Psoas muscle (tissue), 7 donors: ENCODE measurements at regions not wholly inside any gene's neighbourhood (a gene's known extent, or its start where the extent isn't known, plus 50 kb on each side); places are given as distances from the start of the nearest gene placed in this dataset.

Experiments used
- ATAC-seq, 4 donors: fragments of 200-7000 bp; cut with Tn5 transposase; one replicate each; pipeline ENCODE4 v1.9.1; 2020; ENCODE audit warnings: moderate library complexity in 3 of 4, mild to moderate bottlenecking in 2 of 4
- DNase-seq, 2 donors: peaks; one replicate each; pipeline ENCODE4 v3.0.0-alpha.2; 2020
- H3K27ac ChIP-seq: fragments of 200-600 bp; one replicate; pipeline ENCODE4 v1.8.0; 2022
- H3K27me3 ChIP-seq, 3 donors: fragments of 200-600 bp in 1 of 3; one replicate each; pipeline versions ENCODE4 v1.6.1 to v1.8.0; 2013 to 2022; ENCODE audit warnings: low read length in 2 of 3, mild to moderate bottlenecking in 2 of 3, moderate library complexity in 1 of 3; ENCODE audit not compliant: insufficient read depth in 3 of 3
- H3K36me3 ChIP-seq, 2 donors: fragments of 200-600 bp in 1 of 2; one replicate each; pipeline versions ENCODE4 v1.6.1 to v1.8.0; 2013 to 2022; ENCODE audit warnings: low read depth in 1 of 2, mild to moderate bottlenecking in 1 of 2, moderate library complexity in 1 of 2; ENCODE audit not compliant: insufficient read depth in 1 of 2
- H3K4me1 ChIP-seq: fragments of 200-600 bp; one replicate; pipeline ENCODE4 v1.8.0; 2022
- H3K4me3 ChIP-seq: fragments of 200-600 bp; one replicate; pipeline ENCODE4 v1.8.0; 2022; ENCODE audit warnings: mild to moderate bottlenecking
- H3K9me3 ChIP-seq: fragments of 200-600 bp; one replicate; pipeline ENCODE4 v1.8.0; 2022
- WGBS, 3 donors: extraction: QIAGEN DNeasy Blood & Tissue Kit; methylation state at CpG; one replicate each; pipeline versions ENCODE4 v1.1.6 to v1.1.7; 2013; 5-methylcytosine and 5-hydroxymethylcytosine counted together
- intact Hi-C, 2 donors: fragments of 100-400 bp; cut with DNase I; formaldehyde crosslinking; loops; one replicate each; pipeline versions ENCODE4 v1.11.0 to v1.14.2; 2022
- TF ChIP-seq, protein P1 (sequence below): fragments of 200-600 bp; IDR thresholded peaks from one replicate; pipeline ENCODE4 v1.8.0; 2022; ENCODE audit warnings: antibody characterized with exemption
- donor health status: healthy with polysubstance abuse.
- donor health status: DM: no; HTN: no; CAD: no; lungs with moderate emphysema.
- donor health status: Bipolar disorder and iron deficiency.
- donor health status: healthy.
- donor health status: DM: yes; HTN: yes; CAD: no.
- donor health status: DM: no; HTN: no; CAD: no.
- donor health status: DM: yes; HTN: yes; CAD: no.

GRCh38 chr15:96225642-96226259 is 104.7 kb upstream of the NR2F2 start:
- WGBS, 3 donors = 59 to 63% (median 63%) methylated on average over 5 of the region's 5 CpGs
- ATAC-seq = no peak
- Histone ChIP-seq H3K27me3 (peaks cover 0 to 1% (median 0%) of the 10 kb centered on the region in 3 donors), H3K9me3 (no peaks in the 10 kb centered on the region), H3K27ac (no peak overlapping the region), H3K36me3 (no peaks in the 10 kb centered on the region), H3K4me1 (no peaks in the 10 kb centered on the region), H3K4me3 (no peak overlapping the region)
- TF ChIP-seq, protein P1, sequence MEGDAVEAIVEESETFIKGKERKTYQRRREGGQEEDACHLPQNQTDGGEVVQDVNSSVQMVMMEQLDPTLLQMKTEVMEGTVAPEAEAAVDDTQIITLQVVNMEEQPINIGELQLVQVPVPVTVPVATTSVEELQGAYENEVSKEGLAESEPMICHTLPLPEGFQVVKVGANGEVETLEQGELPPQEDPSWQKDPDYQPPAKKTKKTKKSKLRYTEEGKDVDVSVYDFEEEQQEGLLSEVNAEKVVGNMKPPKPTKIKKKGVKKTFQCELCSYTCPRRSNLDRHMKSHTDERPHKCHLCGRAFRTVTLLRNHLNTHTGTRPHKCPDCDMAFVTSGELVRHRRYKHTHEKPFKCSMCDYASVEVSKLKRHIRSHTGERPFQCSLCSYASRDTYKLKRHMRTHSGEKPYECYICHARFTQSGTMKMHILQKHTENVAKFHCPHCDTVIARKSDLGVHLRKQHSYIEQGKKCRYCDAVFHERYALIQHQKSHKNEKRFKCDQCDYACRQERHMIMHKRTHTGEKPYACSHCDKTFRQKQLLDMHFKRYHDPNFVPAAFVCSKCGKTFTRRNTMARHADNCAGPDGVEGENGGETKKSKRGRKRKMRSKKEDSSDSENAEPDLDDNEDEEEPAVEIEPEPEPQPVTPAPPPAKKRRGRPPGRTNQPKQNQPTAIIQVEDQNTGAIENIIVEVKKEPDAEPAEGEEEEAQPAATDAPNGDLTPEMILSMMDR = no peak
- no peak for DNase-seq
- intact Hi-C loops = no loop called here

DNA sequence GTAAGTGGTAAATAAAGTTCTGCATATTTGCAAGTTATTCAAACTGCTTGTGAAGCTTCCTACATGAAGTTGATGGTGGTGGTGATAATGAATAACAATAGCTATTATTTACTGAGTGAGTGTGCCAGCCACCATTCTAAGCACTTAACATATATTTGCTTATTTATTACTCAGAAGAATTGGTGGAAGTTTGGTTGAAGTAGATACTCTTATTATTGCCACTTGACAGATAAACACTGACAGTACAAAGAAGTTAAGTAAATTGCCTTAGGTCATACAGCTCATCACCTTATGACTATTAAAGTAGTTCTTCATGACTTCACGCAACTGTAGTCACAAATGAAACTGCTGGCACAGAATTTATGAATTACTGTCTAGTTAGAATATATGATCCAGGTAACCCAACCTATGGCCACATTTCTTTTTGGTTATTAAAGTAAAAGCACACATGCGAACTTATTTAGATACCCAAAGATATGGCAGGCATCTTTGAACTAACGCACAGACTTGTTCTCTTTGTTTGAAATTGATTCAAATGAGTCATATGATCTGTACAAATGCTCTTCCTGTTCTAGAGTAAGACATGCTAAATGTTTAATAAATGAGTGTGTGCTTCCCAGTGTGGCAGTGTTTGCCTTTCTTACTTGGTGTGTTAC is 99.8 kb upstream of the NR2F2 start:
- ATAC-seq (no peak), DNase-seq (no peak)
- H3K27ac ChIP-seq = no peak overlapping the region
- WGBS, 3 donors = 80 to 88% (median 83%) methylated on average over 3 of the region's 3 CpGs
- H3K4me3 ChIP-seq = no peak overlapping the region
- H3K36me3 ChIP-seq = no peaks in the 10 kb centered on the region
- no peaks in the 10 kb centered on the region for H3K27me3 ChIP-seq
- TF ChIP-seq, protein P1 = no peak
- intact Hi-C loops = no loop called here
- H3K4me1 ChIP-seq = no peaks in the 10 kb centered on the region
- H3K9me3 ChIP-seq = no peaks in the 10 kb centered on the region

DNA sequence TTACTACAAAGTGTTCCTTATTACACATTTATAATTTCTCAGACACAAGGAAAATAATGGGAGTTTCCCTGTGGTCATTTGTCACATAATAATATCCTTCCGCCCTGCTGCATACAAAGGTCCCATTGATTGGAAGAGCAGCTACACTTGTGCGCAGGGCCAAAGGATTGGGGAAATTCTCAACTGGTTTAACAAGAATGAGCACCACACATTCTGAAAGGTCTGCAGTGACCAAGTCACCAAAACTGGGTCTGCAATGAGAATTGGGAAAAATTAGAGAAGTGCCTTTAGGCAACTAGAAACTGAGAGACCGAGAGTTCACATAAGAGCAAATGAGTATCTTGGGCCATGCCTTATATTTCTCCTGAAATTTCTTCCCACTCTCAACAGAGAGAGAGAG is 98.2 kb upstream of the NR2F2 start:
- no peaks in the 10 kb centered on the region for H3K27me3 ChIP-seq
- no peak overlapping the region for H3K27ac ChIP-seq
- intact Hi-C loops = no loop called here
- no peak overlapping the region for H3K4me3 ChIP-seq
- ATAC-seq = no peak
- TF ChIP-seq, protein P1 = no peak
- no peaks in the 10 kb centered on the region for H3K9me3 ChIP-seq
- H3K4me1 ChIP-seq = no peaks in the 10 kb centered on the region
- H3K36me3 ChIP-seq = no peaks in the 10 kb centered on the region
- DNase-seq = no peak
- 94 to 98% (median 96%) methylated on average over 3 of the region's 3 CpGs for WGBS, 3 donors

- Histone ChIP-seq H3K27me3 (no peaks in the 10 kb centered on the region), H3K9me3 (no peaks in the 10 kb centered on the region), H3K4me1 (no peaks in the 10 kb centered on the region), H3K27ac (no peak overlapping the region), H3K36me3 (no peaks in the 10 kb centered on the region), H3K4me3 (no peak overlapping the region)
- ATAC-seq (no peak), DNase-seq (peak in 1 of 2 donors; percentile 18)
- 52 to 57% (median 55%) methylated on average over 12 of the region's 12 CpGs for WGBS, 3 donors
- intact Hi-C loops = no loop called here
- TF ChIP-seq, protein P1 = no peak
Measured at GRCh38 chr15:96234109-96234892, 96.2 kb upstream of the NR2F2 start.
